HG03095 (cell line): ENCODE measurements at regions not wholly inside any gene's neighbourhood (a gene's known extent, or its start where the extent isn't known, plus 50 kb on each side); places are given as distances from the start of the nearest gene placed in this dataset.

Source experiments
- ATAC-seq: cut with Tn5 transposase; IDR thresholded peaks from one replicate; pipeline ENCODE4 v1.9.1; 2021; ENCODE audit warnings: moderate library complexity; ENCODE audit not compliant: unreplicated experiment

DNA sequence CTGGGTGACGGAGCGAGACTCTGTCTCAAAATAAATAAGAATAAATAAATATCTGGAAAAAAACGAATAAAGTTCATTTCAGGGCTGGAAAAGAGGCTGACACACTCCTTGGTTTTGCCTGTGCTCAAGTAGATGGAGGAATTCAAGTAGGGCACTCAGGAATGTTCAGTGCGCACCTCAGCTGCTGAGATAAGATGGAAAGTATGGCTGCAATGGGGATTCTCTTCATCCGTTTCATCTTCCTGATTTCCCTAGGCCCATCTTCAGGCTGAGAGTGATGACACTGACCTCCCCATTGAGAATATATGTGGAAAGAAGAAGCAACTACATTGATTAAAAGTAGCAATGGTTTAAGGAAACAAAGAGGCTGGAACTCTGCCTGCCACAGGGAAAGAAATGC is 130.5 kb upstream of the ZNF644 start:
- ATAC-seq = no peak

DNA sequence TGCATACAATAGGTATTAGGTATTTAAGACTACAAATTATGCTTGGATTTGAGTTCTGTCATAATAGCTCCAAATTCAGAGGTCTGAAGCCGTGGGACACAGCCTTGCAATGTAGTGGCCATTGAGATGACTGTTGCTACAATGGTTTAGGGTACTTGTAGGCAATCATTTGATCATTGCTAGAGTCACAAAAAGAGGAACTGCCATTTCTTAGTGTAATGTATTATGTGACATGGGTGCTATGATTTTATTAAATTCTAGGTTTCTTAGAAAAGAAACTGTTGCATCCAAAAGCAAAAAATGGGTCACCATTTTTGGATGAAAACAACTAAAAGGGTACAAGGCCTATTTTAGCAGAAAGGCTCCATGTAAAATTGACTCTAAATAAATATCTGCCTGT is 129.9 kb upstream of the ZNF644 start:
- no peak for ATAC-seq

DNA sequence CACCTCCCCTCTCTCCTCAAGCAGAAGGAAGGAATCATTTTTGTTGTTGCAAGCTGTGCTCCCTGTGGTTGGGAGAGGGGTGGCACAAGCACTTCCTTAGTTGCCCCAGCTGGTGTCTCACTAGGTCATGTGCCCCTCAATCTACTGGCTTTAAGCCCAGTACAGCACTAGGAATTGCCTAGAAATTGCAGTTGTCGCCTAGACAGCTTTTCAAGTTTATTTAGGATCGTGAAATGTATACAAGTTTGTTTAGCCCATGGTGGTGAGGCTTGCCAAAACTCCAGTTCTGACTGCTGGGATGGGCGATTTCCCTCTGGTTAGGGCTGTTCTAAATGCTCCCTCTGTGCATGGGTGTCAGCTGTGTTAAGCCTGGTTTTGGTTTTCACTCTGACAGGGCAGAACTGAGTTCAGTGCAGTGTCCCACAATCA is 126.8 kb upstream of the ZNF644 start:
- ATAC-seq = no peak

DNA sequence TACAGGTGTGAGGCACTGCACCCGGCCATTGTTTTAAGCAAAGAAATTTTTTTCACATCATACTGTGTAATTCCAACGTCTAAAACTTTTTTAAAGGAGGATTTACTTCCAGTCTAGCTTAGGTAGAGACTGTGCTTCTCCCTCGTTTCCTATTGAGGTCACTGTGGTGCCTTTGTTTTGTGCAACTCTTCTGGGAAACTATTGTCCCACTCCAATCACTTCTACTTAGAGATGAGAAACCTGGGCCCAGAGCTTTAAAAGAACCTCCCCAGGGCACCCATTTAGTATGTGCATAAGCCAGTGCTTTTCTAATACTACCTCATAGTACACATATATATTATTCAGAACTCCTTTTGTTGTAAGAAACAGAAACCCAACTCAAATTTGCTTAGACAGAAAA is 120.0 kb upstream of the ZNF644 start:
- no peak for ATAC-seq

DNA sequence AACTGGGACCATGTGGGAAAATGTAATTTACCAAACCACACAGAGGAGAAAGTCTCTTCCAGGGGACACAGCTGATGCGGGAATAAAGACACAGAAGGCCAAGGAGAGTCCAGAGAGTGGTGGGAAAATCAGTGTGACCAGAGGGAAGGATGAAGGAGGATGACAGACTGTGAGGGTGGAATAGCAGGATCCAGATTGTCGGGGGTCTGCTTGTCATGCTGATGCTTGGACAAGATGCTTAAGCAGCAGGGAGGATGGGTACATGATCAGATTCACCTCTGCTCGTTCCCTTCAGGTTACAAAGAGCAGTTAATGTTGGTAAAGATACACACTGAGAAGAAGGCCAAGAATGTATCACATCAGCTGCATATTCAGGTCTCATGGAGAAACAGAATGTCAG is 117.1 kb upstream of the ZNF644 start:
- ATAC-seq = no peak

DNA sequence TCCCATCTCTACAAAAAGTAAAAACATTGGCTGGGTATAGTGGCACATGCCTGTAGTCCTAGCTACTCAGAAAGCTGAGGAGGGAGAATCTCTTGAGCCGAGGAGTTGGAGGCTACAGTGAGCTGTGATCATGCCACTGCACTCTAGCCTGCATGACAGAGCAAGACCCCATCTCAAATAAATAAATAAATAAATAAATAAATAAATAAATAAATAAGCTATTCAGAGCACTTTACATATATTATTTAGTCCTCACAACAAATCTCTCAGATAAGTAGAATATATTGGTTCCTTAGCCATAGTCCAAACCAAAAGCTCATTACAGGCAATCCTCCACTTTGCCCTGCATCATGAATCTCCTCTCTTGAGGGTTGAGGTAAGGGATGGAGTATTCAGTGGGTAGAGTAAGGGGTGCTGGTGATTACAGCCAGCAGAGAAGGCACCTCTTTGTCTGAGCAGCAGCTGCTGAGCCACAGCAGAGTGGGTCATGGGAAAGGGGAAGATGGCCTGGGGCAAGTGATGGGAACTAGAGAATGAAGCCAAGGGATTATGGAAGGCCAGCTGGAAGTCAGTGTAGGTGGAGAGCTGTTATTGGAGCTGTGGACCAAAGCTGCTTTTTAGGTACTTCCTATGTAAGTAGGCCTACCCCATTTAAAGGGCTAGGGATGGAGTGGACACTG is 115.5 kb upstream of the ZNF644 start:
- no peak for ATAC-seq

DNA sequence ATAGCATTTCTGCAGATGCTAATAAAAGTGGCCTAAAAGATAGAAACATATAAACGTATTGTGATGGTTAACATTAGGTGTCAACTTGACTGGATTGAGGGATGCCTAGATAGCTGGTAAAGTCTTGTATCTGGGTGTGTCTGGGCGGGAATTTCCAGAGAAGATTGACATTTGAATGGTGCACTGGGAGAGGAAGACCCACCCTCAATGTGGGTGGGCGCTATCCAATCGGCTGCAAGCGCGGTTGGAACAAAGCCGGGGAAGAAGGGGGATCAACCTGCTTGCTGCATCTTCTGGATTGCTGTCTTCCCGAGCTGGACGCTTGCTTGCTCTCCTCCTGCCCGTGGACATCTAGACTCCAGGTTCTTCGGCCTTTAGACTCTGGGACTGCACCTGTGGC is 114.0 kb upstream of the ZNF644 start:
- ATAC-seq = no peak

DNA sequence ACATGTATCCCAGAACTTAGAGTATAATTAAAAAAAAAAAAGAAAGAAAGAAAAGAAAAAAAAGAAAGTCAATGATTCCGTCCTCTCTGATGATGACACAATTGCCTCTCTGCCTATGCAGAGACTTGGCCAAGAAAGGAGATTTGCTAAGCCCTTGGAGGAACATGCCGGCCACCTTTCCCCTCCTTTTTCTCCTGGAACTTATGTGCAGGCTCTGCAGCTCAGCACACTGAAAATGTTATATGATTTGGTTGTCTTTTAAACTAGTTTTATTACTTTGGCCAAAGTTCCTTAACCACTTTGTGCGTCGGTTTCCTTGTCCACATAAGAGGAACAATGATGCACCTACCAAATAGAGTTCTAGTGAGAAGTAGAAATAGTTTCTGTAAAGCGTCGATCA is 111.4 kb upstream of the ZNF644 start:
- no peak for ATAC-seq

DNA sequence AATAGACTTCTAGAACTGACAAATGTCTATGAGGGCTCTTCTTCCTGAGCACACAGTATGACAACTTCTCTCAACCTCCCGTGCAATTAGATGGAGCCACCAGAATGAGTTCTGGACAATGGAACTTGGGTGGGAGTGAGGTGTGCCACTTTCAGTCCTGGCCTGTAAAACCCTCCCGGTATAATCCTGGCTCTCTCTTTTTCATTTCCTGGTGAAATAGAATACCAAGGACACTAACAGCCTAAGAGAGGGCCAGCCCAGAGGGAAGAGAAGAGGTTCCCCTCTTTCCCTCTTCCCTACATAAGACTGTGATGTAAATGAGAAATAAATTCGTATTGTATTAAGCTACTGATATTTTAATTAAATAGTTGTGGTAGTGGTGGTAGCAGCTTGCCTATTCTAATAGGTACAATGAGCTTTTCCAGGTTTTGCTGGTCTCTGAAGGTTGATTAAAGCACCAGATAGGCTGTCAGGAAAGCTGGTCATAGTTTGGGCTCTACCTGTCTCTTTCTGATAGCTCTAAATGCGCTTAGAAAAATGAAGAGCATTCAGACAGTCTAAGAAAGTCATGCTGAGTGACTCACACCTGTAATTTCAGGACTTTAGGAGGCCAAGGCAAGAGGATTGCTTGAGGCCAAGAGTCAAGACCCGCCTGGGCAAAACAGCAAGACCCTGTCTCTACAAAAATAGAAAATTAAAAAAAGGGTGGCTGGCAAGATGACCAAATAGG is 108.6 kb upstream of the ZNF644 start:
- no peak for ATAC-seq

DNA sequence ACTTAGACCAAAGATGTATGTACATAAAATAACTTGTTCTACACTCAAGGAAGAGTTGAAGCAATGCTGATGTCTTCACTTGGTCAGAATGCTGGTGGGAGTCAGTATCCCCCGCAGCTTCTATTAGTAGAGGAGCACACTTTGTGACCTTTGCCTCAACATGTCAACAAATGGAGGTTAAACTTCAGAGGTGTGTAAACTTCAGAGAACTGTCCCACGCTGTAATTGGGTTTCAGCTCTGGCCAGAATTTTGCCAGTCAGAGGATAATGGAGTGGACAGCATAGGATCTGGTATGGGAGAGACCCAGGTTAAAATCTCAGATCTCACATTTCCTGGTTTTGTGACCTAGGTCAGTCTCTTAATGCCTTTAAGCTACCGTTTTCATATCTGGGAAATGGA is 107.6 kb upstream of the ZNF644 start:
- no peak for ATAC-seq

DNA sequence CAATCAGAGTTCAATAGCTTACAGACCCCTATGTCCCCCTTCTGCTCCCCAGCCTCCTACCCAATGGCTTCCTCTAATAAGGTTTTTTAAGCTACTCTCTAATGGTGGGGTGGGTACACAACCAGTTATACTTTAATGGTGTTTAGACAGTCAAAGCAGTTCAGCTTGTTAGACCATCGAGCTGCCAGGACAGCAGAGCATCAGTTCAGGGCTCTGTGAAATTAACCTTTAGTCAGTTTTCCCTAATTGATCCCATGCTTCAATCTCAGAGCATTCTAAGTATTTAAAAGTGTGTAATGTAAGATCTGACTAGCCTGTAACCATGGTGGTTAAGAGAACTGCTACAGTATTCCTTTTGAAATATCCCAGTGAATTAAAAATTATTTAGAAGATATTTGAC is 107.2 kb upstream of the ZNF644 start:
- no peak for ATAC-seq

DNA sequence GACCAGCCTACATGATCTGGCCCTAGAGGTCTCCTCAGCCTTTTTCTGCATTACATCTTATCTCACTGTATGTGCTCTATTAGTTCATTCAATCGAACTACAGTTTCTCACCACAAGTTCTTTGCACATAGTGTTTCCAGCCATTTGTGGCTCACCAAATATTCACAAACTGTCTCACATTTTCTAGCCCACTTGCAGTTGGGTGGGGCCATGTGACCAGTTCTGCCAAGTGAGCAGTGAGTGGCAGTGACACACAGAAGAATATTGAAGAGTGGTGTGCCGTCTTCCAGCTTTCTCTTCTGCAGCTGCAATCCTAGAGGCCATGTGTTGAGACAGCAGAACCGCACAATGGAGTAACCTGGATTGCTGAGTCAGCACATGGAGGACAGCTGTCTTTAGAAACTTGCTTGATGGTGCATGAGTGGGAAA is 103.2 kb upstream of the ZNF644 start:
- ATAC-seq = no peak

DNA sequence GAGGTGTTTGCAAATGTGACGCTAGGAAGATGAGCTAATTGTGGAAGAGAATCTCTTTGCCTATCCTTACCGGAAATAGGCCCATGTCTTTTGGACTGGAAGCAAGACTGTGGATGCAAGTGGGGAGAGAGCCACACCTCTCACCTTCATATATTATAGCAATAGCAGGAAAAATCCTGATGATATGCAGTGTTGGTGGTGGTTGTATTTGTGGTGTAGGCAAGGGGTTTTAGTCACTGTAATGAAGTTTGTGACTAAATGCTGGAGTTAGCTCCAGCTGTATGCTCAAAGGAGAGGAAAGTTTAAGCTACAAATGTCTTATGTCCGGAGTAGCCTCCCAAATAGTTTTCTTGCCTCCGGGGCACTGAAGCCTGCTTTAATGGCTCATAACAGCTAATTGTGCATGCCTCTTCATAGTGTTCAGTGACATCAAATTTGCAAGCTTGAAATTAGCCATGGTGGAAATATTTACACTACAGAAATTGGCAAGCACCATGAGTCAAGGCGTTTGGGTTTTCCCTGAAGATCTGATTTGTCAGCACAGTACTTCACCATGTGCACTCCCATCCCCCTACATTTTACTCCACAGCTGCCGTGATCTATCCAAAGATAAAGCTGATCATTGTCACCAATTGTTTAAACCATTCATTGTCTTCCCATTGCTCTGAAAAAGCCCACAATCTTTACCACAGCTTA is 102.6 kb upstream of the ZNF644 start:
- ATAC-seq = no peak

DNA sequence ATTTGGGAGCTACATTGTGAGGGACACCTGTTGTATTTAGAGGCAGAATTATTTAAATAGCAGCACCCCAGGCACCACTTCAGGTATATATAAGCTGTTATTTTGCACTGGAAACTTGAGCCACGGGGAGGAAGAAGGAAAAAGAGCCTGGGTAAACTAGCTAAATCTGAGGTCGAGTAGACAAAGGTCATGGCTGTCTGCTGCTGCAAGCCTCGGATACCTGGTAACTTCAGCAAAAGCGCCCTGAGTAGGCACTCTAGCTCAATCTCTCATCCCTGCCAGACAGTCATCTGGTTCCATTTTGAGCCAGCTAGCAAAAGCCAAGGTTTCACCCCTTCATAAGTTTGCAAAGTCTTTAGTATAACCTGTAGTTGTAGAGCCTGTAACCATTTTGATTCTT is 101.9 kb upstream of the ZNF644 start:
- no peak for ATAC-seq

DNA sequence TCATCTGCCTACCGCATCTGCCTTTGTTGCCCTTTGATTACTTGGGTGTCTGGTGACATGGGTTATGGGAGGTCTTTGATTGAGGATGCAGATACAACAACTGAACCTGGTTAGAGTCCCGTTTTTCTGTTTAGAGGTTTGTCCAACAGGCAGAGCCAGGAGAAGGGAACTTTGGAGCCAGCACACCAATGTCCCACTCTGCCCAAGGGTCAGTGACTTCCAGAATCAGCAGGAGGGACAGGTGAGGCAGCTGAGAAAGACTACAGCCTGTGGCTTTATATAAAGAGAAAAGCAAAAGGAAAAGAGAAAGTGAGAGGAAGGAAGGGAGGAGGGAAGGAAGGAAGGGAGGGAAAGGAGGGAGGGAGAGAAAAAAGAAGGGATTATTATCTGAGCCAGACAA is 101.5 kb upstream of the ZNF644 start:
- no peak for ATAC-seq

DNA sequence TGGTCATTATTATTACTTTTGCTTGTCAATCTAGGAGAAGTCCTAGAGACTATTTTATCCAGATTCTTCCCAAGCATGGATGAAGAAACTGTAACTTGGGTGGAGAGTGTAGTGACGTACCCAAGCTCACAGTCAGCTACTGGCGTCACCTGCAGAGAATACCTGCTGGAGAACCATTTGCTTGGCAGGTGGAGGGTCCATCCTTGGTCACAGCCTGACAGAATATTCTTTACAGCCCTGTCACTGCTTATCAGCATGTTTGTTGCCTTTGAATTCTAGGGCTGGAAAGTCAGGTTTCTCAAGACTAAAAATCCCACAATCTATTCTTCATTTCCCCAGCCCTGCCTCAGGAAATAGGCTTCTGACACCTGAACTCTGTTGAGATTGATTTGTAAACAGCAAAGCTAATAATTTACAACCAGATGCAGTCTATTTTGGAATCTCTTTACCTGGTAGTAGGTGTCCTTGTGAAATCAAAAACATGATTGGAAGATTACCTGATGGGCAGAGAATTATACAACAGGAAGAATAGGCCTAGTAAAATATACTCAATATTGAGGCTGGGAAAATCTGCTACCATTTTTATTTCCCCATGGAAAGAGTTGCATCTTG is 100.4 kb upstream of the ZNF644 start:
- no peak for ATAC-seq

DNA sequence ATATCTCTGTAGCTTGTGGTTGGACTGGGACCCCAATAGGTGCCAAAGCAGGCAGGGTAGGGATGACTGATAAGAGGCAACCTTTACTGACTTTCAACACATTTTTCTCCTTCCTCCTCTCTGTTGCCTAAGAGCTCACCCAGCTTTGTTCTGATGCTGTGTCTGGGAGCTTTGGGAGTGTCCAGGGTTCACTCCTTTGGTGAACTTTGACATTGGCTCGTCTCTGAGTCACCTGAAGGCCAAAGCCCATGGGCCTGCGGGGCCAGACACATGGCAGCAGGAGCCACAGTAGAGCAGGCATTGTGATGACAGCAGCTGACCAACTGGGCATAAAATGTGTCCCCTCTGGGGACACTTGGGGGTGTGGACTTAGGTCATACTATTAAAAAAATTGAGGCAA is 99.5 kb upstream of the ZNF644 start:
- ATAC-seq = no peak

DNA sequence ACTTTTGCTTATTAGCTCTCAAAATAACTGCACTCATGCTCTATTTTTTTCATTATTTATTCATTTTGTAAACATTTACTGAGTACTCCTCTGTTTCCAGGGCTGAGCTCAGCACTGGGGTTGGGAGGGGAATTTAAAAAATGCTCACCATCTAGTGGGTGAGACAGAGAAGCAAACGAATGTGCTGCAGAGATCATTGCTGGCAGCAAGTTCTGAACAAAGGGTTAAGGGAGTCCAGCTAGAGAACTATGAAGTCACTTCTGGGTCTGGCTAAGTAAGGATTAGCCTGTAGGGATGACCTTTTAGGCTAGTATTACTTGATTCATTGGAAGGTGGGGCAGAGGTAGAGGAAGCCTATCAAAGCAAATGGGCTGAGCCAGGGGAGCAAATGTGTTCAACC is 99.1 kb upstream of the ZNF644 start:
- no peak for ATAC-seq

DNA sequence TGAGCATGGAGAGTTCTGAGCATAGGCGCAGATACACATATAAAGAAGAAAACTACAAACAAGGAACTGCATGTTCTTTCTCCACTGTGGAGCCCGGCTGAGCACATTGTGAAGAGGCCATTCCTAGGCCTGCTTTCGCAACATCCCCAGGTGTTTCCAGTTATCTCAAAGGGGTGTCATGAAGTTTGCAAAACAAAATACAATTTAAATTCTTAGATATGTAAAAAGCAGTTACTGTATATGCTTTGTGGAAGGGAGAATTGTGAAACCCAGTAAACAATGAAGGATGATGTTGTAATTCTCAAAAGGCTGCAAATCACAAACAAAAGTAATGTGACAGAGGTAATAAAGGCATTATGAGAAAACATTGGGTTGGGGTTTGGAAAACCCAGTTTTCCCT is 98.6 kb upstream of the ZNF644 start:
- no peak for ATAC-seq

DNA sequence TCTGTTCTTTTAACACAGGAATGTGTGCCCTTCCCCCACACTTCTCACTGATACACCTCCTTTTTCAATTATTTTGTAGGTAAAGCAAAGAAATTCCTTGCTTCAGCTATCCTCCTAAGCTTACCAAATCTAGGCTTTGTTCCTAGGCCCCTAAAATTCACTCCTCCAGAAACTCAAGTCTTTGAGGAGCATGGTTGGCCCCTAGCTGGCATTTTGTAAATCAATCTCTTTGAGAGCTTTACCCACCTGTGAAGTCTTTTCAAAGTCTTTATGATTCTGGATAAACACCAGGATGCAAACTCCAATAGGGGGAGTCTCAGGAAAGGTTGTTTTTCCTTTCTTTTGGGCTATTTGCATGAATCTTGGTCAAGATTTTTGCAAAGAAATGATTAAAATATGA is 82.9 kb upstream of the ZNF644 start:
- no peak for ATAC-seq

DNA sequence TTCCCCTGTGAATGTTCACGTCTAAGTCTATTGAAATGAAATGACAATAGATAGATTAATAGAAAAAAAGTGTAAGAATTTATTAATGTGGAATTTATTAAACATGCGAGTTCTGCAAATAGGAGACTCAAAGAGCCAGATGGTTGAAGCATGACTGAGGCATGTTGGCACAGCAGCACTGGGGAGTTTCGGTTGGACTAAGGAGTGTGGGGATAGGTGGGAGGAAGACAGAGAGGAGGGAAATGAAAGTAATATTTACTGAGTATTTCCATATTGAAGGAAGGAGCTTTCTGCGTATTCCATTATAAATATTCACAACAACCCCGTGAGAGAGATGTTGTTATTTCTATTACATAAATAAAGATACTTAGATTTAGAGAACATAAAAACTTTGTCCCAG is 79.5 kb upstream of the ZNF644 start:
- no peak for ATAC-seq
